Esophagus muscularis mucosa (tissue), 3 donors: ENCODE measurements at regions not wholly inside any gene's neighbourhood (a gene's known extent, or its start where the extent isn't known, plus 50 kb on each side); places are given as distances from the start of the nearest gene placed in this dataset.

Experiments
- POLR2A ChIP-seq: fragments of 450-650 bp; IDR thresholded peaks from one replicate; pipeline ENCODE4 v1.6.1; 2017; ENCODE audit warnings: antibody characterized with exemption, moderate library complexity, mild to moderate bottlenecking, low read depth
- POLR2AphosphoS5 ChIP-seq, 2 donors: sonication (generic); formaldehyde crosslinking; IDR thresholded peaks; one replicate each; pipeline ENCODE4 v1.6.1; 2017; ENCODE audit warnings: antibody characterized with exemption in 2 of 2
- TF ChIP-seq, protein P1 (sequence below), 3 experiments: fragments of 200-600 bp in 2 of 3; fragments of 450-650 bp in 1 of 3; sonication (generic) in 2 of 3; IDR thresholded peaks; one replicate each; pipeline ENCODE4 v1.5.1; 2017 to 2019; ENCODE audit warnings: antibody characterized with exemption in 3 of 3, mild to moderate bottlenecking in 2 of 3, moderate library complexity in 1 of 3

- TF ChIP-seq, protein P1, sequence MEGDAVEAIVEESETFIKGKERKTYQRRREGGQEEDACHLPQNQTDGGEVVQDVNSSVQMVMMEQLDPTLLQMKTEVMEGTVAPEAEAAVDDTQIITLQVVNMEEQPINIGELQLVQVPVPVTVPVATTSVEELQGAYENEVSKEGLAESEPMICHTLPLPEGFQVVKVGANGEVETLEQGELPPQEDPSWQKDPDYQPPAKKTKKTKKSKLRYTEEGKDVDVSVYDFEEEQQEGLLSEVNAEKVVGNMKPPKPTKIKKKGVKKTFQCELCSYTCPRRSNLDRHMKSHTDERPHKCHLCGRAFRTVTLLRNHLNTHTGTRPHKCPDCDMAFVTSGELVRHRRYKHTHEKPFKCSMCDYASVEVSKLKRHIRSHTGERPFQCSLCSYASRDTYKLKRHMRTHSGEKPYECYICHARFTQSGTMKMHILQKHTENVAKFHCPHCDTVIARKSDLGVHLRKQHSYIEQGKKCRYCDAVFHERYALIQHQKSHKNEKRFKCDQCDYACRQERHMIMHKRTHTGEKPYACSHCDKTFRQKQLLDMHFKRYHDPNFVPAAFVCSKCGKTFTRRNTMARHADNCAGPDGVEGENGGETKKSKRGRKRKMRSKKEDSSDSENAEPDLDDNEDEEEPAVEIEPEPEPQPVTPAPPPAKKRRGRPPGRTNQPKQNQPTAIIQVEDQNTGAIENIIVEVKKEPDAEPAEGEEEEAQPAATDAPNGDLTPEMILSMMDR (IDR thresholded peaks at IDR 0.05): no peak
- TF ChIP-seq POLR2AphosphoS5 (IDR thresholded peaks at IDR 0.05) (peak in 1 of 2 donors; percentile 51), POLR2A (no peak)
These were observed 126.4 kb downstream of the DUSP6 start for GRCh38 chr12:89225808-89226411.
